Gastroesophageal sphincter (tissue), 4 donors: ENCODE measurements at regions not wholly inside any gene's neighbourhood (a gene's known extent, or its start where the extent isn't known, plus 50 kb on each side); places are given as distances from the start of the nearest gene placed in this dataset.

Experiments used
- ATAC-seq: fragments of 150-250 bp; one replicate; pipeline ENCODE4 v1.9.1; 2016; ENCODE audit warnings: mild to moderate bottlenecking, moderate library complexity
- H3K27ac ChIP-seq, 4 donors: fragments of 200-600 bp; sonication (generic) in 3 of 4; 1 replicate in 3 of 4; 2 replicates in 1 of 4; pipeline ENCODE4 v1.5.1; 2016 to 2019
- H3K27me3 ChIP-seq: fragments of 200-600 bp; sonication (generic); one replicate; pipeline ENCODE4 v1.5.1; 2019
- H3K36me3 ChIP-seq, 2 donors: fragments of 200-600 bp; sonication (generic); one replicate each; pipeline ENCODE4 v1.5.1; 2019; ENCODE audit warnings: control low read depth in 1 of 2
- H3K4me1 ChIP-seq, 3 donors: fragments of 200-600 bp; sonication (generic); 1 replicate in 2 of 3; 2 replicates in 1 of 3; pipeline ENCODE4 v1.5.1; 2016 to 2019; ENCODE audit warnings: control low read depth in 2 of 3
- H3K4me3 ChIP-seq, 2 donors: fragments of 200-600 bp; sonication (generic); one replicate each; pipeline ENCODE4 v1.5.1; 2019; ENCODE audit warnings: mild to moderate bottlenecking in 1 of 2, moderate library complexity in 1 of 2
- H3K9me3 ChIP-seq, 3 donors: fragments of 200-600 bp; sonication (generic); one replicate each; pipeline ENCODE4 v1.5.1; 2017 to 2019; ENCODE audit warnings: control low read depth in 2 of 3
- EP300 ChIP-seq: sonication (generic); formaldehyde crosslinking; IDR thresholded peaks from one replicate; pipeline ENCODE4 v1.6.1; 2017; ENCODE audit warnings: antibody characterized with exemption, mild to moderate bottlenecking
- POLR2A ChIP-seq, 2 donors: fragments of 450-650 bp; IDR thresholded peaks; one replicate each; pipeline ENCODE4 v1.6.1; 2017; ENCODE audit warnings: antibody characterized with exemption in 2 of 2, mild to moderate bottlenecking in 2 of 2, moderate library complexity in 1 of 2
- POLR2AphosphoS5 ChIP-seq: sonication (generic); formaldehyde crosslinking; IDR thresholded peaks from one replicate; pipeline ENCODE4 v1.6.1; 2017; ENCODE audit warnings: antibody characterized with exemption
- WGBS, 2 donors: methylation state at CpG; one replicate each; pipeline ENCODE4 v1.1.5; 2018; ENCODE audit warnings: low coverage in 1 of 2; 5-methylcytosine and 5-hydroxymethylcytosine counted together
- small RNA-seq, 4 donors: library from RNA; depleted of rRNA; stranded (forward); fragments of <200 nt; gene quantifications; one replicate each; pipeline ENCODE3, GENCODE V24; 2016
- TF ChIP-seq, protein P1 (sequence below), 4 experiments: fragments of 200-600 bp in 2 of 4; fragments of 450-650 bp in 2 of 4; sonication (generic) in 1 of 4; IDR thresholded peaks; one replicate each; pipeline ENCODE4 v1.5.1; 2017 to 2019; ENCODE audit warnings: antibody characterized with exemption in 4 of 4, mild to moderate bottlenecking in 2 of 4, moderate library complexity in 2 of 4

DNA sequence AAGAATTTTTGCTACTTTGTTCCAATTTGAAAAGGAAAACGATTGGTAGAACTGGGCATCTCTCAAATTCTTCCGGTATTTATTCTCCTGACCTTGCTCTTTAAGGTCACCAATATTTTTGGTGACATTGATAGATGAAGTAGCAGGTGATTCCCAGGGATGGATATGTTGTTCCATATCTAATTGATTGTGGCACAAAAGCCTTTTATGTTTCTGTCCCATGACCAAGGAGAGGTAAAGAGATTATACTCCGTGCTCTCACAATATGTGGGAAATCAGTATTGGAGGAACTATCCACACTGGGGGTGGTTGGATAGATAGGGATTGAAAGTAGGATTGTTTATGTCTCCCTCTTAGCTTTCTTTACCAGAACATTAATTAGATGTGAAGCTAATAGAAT, 61.7 kb upstream of the LRIG3 start:
- Histone ChIP-seq H3K4me3 (no peak overlapping the region), H3K4me1 (no peaks in the 10 kb centered on the region), H3K9me3 (no peaks in the 10 kb centered on the region), H3K27ac (no peak overlapping the region), H3K27me3 (no peaks in the 10 kb centered on the region), H3K36me3 (no peaks in the 10 kb centered on the region)
- WGBS, 2 donors = 80 to 87% methylated on average over 3 of the region's 3 CpGs
- no peak for ATAC-seq
- TF ChIP-seq EP300 (no peak), POLR2AphosphoS5 (no peak), POLR2A (IDR thresholded peaks at IDR 0.05) (no peak)
- TF ChIP-seq, protein P1, sequence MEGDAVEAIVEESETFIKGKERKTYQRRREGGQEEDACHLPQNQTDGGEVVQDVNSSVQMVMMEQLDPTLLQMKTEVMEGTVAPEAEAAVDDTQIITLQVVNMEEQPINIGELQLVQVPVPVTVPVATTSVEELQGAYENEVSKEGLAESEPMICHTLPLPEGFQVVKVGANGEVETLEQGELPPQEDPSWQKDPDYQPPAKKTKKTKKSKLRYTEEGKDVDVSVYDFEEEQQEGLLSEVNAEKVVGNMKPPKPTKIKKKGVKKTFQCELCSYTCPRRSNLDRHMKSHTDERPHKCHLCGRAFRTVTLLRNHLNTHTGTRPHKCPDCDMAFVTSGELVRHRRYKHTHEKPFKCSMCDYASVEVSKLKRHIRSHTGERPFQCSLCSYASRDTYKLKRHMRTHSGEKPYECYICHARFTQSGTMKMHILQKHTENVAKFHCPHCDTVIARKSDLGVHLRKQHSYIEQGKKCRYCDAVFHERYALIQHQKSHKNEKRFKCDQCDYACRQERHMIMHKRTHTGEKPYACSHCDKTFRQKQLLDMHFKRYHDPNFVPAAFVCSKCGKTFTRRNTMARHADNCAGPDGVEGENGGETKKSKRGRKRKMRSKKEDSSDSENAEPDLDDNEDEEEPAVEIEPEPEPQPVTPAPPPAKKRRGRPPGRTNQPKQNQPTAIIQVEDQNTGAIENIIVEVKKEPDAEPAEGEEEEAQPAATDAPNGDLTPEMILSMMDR (IDR thresholded peaks at IDR 0.05) = no peak

DNA sequence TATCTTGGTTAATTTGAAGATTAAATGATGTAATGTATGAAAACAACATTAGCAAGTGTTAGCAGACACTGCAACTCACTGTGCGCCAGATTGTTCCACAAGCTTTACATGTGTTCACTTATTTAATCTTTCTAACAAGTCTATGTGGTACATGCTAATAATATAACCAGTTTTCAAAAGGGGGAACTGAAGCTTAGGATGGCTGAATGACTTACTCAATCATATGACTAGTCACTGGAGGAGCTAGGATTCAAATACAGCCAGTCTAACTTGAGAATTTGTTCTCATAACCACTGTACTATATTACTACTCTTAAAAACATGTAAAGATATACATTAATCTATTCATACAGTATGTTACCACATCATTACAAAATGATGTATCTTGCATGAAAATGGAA, 60.5 kb upstream of the LRIG3 start:
- Histone ChIP-seq H3K27ac (no peak overlapping the region), H3K4me1 (no peaks in the 10 kb centered on the region), H3K9me3 (no peaks in the 10 kb centered on the region), H3K27me3 (no peaks in the 10 kb centered on the region), H3K36me3 (no peaks in the 10 kb centered on the region), H3K4me3 (no peak overlapping the region)
- 83 to 91% methylated on average over 1 of the region's 1 CpG for WGBS, 2 donors
- ATAC-seq = no peak
- no peak for TF ChIP-seq POLR2AphosphoS5
- no peak for TF ChIP-seq EP300
- TF ChIP-seq, protein P1 (IDR thresholded peaks at IDR 0.05) = no peak
- TF ChIP-seq POLR2A (IDR thresholded peaks at IDR 0.05) = no peak

DNA sequence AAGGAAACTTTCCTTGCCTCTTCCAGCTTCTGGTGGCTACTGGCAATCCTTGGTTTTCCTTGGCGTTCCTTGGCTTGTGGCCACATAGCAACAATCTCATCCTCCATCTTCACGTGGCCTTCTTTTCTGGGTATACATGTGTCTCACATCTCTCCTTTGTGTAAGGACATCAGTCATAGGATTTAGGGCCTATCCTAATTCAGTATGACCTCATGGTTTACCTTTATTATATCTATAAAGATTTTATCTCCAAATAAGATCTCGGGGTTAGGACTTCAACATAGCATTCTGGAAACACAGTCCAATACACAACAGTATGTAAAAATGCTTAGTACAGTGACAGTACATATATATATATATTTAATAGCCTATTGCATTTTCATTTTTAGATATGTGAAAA, 58.4 kb upstream of the LRIG3 start:
- no peak for ATAC-seq
- Histone ChIP-seq H3K36me3 (no peaks in the 10 kb centered on the region), H3K9me3 (no peaks in the 10 kb centered on the region), H3K27ac (no peak overlapping the region), H3K27me3 (no peaks in the 10 kb centered on the region), H3K4me1 (no peaks in the 10 kb centered on the region), H3K4me3 (no peak overlapping the region)
- TF ChIP-seq POLR2A (IDR thresholded peaks at IDR 0.05) (no peak), EP300 (no peak), POLR2AphosphoS5 (no peak)
- TF ChIP-seq, protein P1 (IDR thresholded peaks at IDR 0.05) = no peak
- WGBS, 2 donors = 90 to 97% methylated on average over 2 to 3 of the region's 3 CpGs

DNA sequence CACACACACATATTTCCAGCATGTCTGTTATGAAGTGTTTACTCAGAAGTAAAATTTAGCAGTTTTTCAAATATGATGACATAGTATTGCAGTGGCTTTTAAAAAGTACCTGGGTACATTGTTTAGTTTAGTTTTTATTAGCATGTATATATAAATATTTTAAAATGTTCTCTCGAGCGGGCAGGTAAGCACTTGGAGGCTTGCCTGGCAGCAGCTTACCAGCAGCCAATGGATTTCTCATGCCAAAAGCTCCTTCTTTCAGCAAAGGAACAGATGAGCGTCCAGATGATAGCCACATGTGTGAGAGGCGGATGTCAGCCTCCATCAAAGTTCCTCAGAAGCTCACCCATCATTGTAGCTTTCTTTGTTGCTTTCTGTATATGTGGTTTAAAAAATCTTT, 57.2 kb upstream of the LRIG3 start:
- Histone ChIP-seq H3K9me3 (no peaks in the 10 kb centered on the region), H3K27ac (no peak overlapping the region), H3K36me3 (no peaks in the 10 kb centered on the region), H3K4me3 (no peak overlapping the region), H3K4me1 (no peaks in the 10 kb centered on the region), H3K27me3 (no peaks in the 10 kb centered on the region)
- ATAC-seq = no peak
- TF ChIP-seq POLR2AphosphoS5 = no peak
- no peak for TF ChIP-seq EP300
- TF ChIP-seq, protein P1 (IDR thresholded peaks at IDR 0.05) = no peak
- TF ChIP-seq POLR2A (IDR thresholded peaks at IDR 0.05) = no peak
- WGBS, 2 donors = 46 to 60% methylated on average over 4 of the region's 4 CpGs

DNA sequence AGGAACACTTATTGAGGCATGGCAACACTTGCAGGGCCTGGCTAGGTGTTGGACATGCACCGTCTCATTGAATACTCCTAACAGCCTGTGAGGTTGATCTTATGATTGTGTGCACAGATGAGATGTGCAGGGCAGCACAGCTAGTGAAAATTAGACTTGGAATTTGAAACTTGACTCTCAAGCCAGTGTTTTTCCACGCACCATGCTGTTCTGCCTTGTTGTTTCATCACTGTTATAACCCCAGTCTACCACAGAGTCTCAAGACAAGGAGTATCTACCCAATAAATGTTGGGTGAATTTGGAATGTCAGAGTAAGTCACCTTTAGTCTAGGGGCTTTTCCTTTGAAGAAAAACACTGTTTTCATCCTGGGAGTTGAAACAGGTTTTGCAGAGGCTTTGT, 55.8 kb upstream of the LRIG3 start:
- Histone ChIP-seq H3K9me3 (no peaks in the 10 kb centered on the region), H3K27ac (no peak overlapping the region), H3K27me3 (no peaks in the 10 kb centered on the region), H3K4me1 (no peaks in the 10 kb centered on the region), H3K36me3 (no peaks in the 10 kb centered on the region), H3K4me3 (no peak overlapping the region)
- 94 to 100% methylated on average over 2 of the region's 2 CpGs for WGBS, 2 donors
- TF ChIP-seq, protein P1 (IDR thresholded peaks at IDR 0.05) = no peak
- TF ChIP-seq POLR2AphosphoS5 (no peak), POLR2A (IDR thresholded peaks at IDR 0.05) (no peak), EP300 (no peak)
- no peak for ATAC-seq

Small RNAs in the stretch of these regions (small RNA-seq; reads per million reads assigned to genes)
- gene RNU6-279P (0 reads per million in 4 donors), gene RNU6-871P (0 reads per million in 4 donors)
